ENCODE measurements at regions not wholly inside any gene's neighbourhood (a gene's known extent, or its start where the extent isn't known, plus 50 kb on each side); places are given as distances from the start of the nearest gene placed in this dataset.

- Histone ChIP-seq H3K36me3 (ENCODE audit: insufficient read depth, low read length) (no peaks in the 10 kb centered on the region), H3K79me2 (ENCODE audit: insufficient read depth, low read length) (no peaks in the 10 kb centered on the region), H3K4me1 (ENCODE audit: insufficient read depth, low read length) (no peaks in the 10 kb centered on the region), H3K4me2 (ENCODE audit: insufficient read depth, low read length) (no peak overlapping the region), H3K9me3 (ENCODE audit: insufficient read depth, low read length, severe bottlenecking) (no peaks in the 10 kb centered on the region), H4K20me1 (ENCODE audit: insufficient read depth, low read length) (no peaks in the 10 kb centered on the region), H3K9ac (ENCODE audit: low read depth, low read length) (no peak overlapping the region), H2AFZ (ENCODE audit: low read depth, low read length) (no peak overlapping the region), H3K27ac (ENCODE audit: low read length) (no peak overlapping the region), H3K27me3 (ENCODE audit: insufficient read depth, low read length, poor library complexity) (no peaks in the 10 kb centered on the region), H3K4me3 (ENCODE audit: low read depth in 1 of 2, low read length in 2 of 2) (no peak overlapping the region)
- TF ChIP-seq CTCF (IDR thresholded peaks at IDR 0.05; ENCODE audit: borderline replicate concordance, extremely low read depth, low read length, poor library complexity, severe bottlenecking), result no peak
- TF ChIP-seq EZH2 (IDR thresholded peaks at IDR 0.05; ENCODE audit: borderline replicate concordance, low read depth, low read length, severe bottlenecking), result no peak
- ATAC-seq (ENCODE audit: insufficient read depth, low read depth), result no peak
- DNase-seq, result no peak
These were observed 146.9 kb upstream of the UFM1 start for GRCh38 chr13:38202740-38203139.

DNA sequence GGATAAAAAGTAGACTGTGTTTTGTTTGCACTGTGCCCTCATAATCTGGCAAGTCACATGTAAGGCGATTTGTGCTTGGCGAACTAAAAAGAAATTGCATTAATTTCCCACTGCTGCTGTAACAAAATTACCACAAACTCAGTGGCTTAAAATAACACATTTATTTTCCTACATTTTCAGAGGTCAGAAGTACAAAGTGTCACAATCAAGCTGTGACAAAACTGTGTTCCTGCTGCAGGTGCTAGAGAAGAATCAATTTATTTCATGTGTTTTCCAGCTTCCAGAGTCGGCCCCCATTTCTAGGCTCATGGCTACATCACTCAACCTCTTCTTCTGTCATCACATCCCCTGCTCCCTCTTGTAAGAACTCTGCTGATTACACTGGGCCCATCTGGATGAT lies 158.6 kb upstream of the UFM1 start:
- no peaks in the 10 kb centered on the region for H4K20me1 ChIP-seq (ENCODE audit: insufficient read depth, low read length)
- no peaks in the 10 kb centered on the region for H3K27me3 ChIP-seq (ENCODE audit: insufficient read depth, low read length, poor library complexity)
- H3K27ac ChIP-seq (ENCODE audit: low read length), result no peak overlapping the region
- H2AFZ ChIP-seq (ENCODE audit: low read depth, low read length), result no peak overlapping the region
- no peaks in the 10 kb centered on the region for H3K9me3 ChIP-seq (ENCODE audit: insufficient read depth, low read length, severe bottlenecking)
- no peak overlapping the region for H3K4me2 ChIP-seq (ENCODE audit: insufficient read depth, low read length)
- no peak overlapping the region for H3K9ac ChIP-seq (ENCODE audit: low read depth, low read length)
- TF ChIP-seq EZH2 (IDR thresholded peaks at IDR 0.05; ENCODE audit: borderline replicate concordance, low read depth, low read length, severe bottlenecking), result no peak
- no peak for TF ChIP-seq CTCF (IDR thresholded peaks at IDR 0.05; ENCODE audit: borderline replicate concordance, extremely low read depth, low read length, poor library complexity, severe bottlenecking)
- no peaks in the 10 kb centered on the region for H3K36me3 ChIP-seq (ENCODE audit: insufficient read depth, low read length)
- no peaks in the 10 kb centered on the region for H3K4me1 ChIP-seq (ENCODE audit: insufficient read depth, low read length)
- no peak for ATAC-seq (ENCODE audit: insufficient read depth, low read depth)
- no peak overlapping the region for H3K4me3 ChIP-seq (ENCODE audit: low read depth in 1 of 2, low read length in 2 of 2)
- no peak for DNase-seq
- no peaks in the 10 kb centered on the region for H3K79me2 ChIP-seq (ENCODE audit: insufficient read depth, low read length)

- no peaks in the 10 kb centered on the region for H4K20me1 ChIP-seq (ENCODE audit: insufficient read depth, low read length)
- H3K9ac ChIP-seq (ENCODE audit: low read depth, low read length), result no peak overlapping the region
- H3K27ac ChIP-seq (ENCODE audit: low read length), result no peak overlapping the region
- peak overlapping the region in 1 of 2 experiments; percentile 20; a peak in 1 of 4 replicates for H3K4me3 ChIP-seq (ENCODE audit: low read depth in 1 of 2, low read length in 2 of 2)
- peaks cover 4% of the 10 kb centered on the region; the same call in 1 of the 2 replicates for H3K4me1 ChIP-seq (ENCODE audit: insufficient read depth, low read length)
- TF ChIP-seq CTCF (IDR thresholded peaks at IDR 0.05; ENCODE audit: borderline replicate concordance, extremely low read depth, low read length, poor library complexity, severe bottlenecking), result no peak
- no peak for TF ChIP-seq EZH2 (IDR thresholded peaks at IDR 0.05; ENCODE audit: borderline replicate concordance, low read depth, low read length, severe bottlenecking)
- peak overlapping the region; percentile 42 for H3K4me2 ChIP-seq (ENCODE audit: insufficient read depth, low read length)
- H3K9me3 ChIP-seq (ENCODE audit: insufficient read depth, low read length, severe bottlenecking), result no peaks in the 10 kb centered on the region
- peak; percentile 81 for ATAC-seq (ENCODE audit: insufficient read depth, low read depth)
- H3K36me3 ChIP-seq (ENCODE audit: insufficient read depth, low read length), result no peaks in the 10 kb centered on the region
- H3K79me2 ChIP-seq (ENCODE audit: insufficient read depth, low read length), result no peaks in the 10 kb centered on the region
- no peaks in the 10 kb centered on the region for H3K27me3 ChIP-seq (ENCODE audit: insufficient read depth, low read length, poor library complexity)
- no peak for DNase-seq
- peak overlapping the region; percentile 41 for H2AFZ ChIP-seq (ENCODE audit: low read depth, low read length)
These were observed 169.0 kb upstream of the UFM1 start for GRCh38 chr13:38180670-38181069.

DNA sequence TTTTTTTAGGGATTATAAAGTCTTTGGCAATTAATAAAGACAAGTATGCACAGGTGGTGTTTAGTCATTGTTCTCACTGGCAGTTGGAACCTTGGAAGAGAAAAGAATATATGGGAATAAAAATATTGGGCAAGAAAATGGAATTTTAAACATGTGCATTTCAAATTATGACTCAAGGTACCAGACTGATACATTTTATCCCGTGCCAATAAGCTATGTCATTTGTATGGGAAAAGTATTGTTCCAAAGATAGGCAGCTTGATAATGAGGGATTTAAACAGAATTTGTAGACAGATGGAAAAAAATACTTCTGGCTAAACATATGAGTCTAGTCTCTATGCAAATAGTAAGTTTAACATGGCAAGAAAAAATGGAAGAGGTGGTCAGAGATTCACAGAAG lies 169.5 kb upstream of the UFM1 start:
- DNase-seq (no peak), ATAC-seq (ENCODE audit: insufficient read depth, low read depth) (no peak)
- no peaks in the 10 kb centered on the region for H4K20me1 ChIP-seq (ENCODE audit: insufficient read depth, low read length)
- H3K27me3 ChIP-seq (ENCODE audit: insufficient read depth, low read length, poor library complexity), result no peaks in the 10 kb centered on the region
- H3K9me3 ChIP-seq (ENCODE audit: insufficient read depth, low read length, severe bottlenecking), result no peaks in the 10 kb centered on the region
- H3K9ac ChIP-seq (ENCODE audit: low read depth, low read length), result no peak overlapping the region
- H3K27ac ChIP-seq (ENCODE audit: low read length), result no peak overlapping the region
- H2AFZ ChIP-seq (ENCODE audit: low read depth, low read length), result no peak overlapping the region; the same call in 1 of the 2 replicates
- peak overlapping the region; percentile 42; the same call in 1 of the 2 replicates for H3K4me2 ChIP-seq (ENCODE audit: insufficient read depth, low read length)
- TF ChIP-seq CTCF (IDR thresholded peaks at IDR 0.05; ENCODE audit: borderline replicate concordance, extremely low read depth, low read length, poor library complexity, severe bottlenecking), result no peak
- TF ChIP-seq EZH2 (IDR thresholded peaks at IDR 0.05; ENCODE audit: borderline replicate concordance, low read depth, low read length, severe bottlenecking), result no peak
- no peak overlapping the region for H3K4me3 ChIP-seq (ENCODE audit: low read depth in 1 of 2, low read length in 2 of 2)
- peaks cover 4% of the 10 kb centered on the region; the same call in 1 of the 2 replicates for H3K4me1 ChIP-seq (ENCODE audit: insufficient read depth, low read length)
- H3K79me2 ChIP-seq (ENCODE audit: insufficient read depth, low read length), result no peaks in the 10 kb centered on the region
- no peaks in the 10 kb centered on the region for H3K36me3 ChIP-seq (ENCODE audit: insufficient read depth, low read length)

Measured in DND-41 (cell line).